ENCODE measurements at regions not wholly inside any gene's neighbourhood (a gene's known extent, or its start where the extent isn't known, plus 50 kb on each side); places are given as distances from the start of the nearest gene placed in this dataset.

GRCh38 chr5:128757196-128757959 lies 207.9 kb upstream of the SLC27A6 start:
- no peak for TF ChIP-seq POLR2A (IDR thresholded peaks at IDR 0.05)
- TF ChIP-seq, protein P1, sequence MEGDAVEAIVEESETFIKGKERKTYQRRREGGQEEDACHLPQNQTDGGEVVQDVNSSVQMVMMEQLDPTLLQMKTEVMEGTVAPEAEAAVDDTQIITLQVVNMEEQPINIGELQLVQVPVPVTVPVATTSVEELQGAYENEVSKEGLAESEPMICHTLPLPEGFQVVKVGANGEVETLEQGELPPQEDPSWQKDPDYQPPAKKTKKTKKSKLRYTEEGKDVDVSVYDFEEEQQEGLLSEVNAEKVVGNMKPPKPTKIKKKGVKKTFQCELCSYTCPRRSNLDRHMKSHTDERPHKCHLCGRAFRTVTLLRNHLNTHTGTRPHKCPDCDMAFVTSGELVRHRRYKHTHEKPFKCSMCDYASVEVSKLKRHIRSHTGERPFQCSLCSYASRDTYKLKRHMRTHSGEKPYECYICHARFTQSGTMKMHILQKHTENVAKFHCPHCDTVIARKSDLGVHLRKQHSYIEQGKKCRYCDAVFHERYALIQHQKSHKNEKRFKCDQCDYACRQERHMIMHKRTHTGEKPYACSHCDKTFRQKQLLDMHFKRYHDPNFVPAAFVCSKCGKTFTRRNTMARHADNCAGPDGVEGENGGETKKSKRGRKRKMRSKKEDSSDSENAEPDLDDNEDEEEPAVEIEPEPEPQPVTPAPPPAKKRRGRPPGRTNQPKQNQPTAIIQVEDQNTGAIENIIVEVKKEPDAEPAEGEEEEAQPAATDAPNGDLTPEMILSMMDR (IDR thresholded peaks at IDR 0.05), result no peak
- WGBS, 2 donors, result 69 to 88% methylated on average over 3 of the region's 3 CpGs
- H3K36me3 ChIP-seq, result no peaks in the 10 kb centered on the region
- no peaks in the 10 kb centered on the region for H3K4me1 ChIP-seq
- no peaks in the 10 kb centered on the region for H3K27me3 ChIP-seq
- H3K4me3 ChIP-seq (replicated peaks in 1 of 3), result no peak overlapping the region
- DNase-seq, result no peak
- no peaks in the 10 kb centered on the region for H3K9me3 ChIP-seq
- intact Hi-C loops (cut with DNase I), result no loop called here
- no peak overlapping the region for H3K27ac ChIP-seq

DNA sequence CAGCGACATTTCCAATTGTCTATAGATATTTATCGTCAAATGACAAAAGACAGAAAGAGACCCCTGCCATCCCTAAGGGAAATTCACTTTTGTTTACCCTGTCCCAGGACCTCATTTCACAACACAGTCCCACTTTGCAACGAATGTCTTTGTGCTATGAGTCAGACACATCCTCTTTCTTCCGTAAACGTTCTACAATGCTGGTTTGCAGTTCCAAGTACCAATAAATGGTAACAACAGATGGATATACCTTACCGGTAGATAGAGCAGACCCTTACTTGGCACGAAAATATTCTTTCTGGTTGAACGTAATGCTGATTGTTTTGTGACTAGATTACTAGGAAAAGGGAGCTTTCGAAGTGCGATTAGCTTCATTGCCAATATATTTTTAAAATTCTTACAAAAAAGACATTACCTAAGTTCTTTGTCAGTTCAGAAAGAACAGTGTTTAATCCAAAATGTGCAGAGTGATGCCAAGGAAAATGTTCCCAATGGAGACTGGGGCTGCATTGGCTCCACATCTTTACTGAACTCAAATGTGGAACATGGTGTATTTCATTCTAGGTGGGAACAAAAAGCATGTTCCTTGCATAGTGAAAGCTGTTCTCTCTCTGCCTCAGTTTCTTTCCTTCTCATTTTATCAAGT lies 202.5 kb upstream of the SLC27A6 start:
- H3K27me3 ChIP-seq, result no peaks in the 10 kb centered on the region
- no peaks in the 10 kb centered on the region for H3K36me3 ChIP-seq
- no peaks in the 10 kb centered on the region for H3K4me1 ChIP-seq
- no peak for TF ChIP-seq POLR2A (IDR thresholded peaks at IDR 0.05)
- TF ChIP-seq, protein P1 (IDR thresholded peaks at IDR 0.05), result no peak
- H3K4me3 ChIP-seq (replicated peaks in 1 of 3), result no peak overlapping the region
- no peak for DNase-seq
- H3K27ac ChIP-seq, result no peak overlapping the region
- 78 to 83% methylated on average over 10 of the region's 10 CpGs for WGBS, 2 donors
- intact Hi-C loops (cut with DNase I), result no loop called here
- H3K9me3 ChIP-seq, result no peaks in the 10 kb centered on the region

DNA sequence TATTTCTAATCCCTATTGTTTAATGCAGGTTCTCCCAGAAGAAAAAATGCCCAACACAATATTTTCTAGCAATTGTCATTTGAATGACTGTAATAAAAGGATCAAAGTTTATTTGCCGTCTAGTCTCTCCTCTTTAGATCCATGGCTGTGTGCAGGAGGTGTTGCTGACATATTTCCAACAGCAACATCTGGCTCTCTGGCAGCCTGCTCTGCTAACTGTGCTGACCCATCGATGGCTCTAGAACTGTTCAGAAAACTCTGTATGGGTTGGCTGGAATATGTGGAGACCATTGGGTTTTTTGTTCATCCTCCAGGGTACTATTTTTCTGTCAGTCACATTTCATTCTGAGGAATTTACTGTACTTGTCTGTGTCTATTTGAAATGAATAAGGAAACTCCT lies 202.0 kb upstream of the SLC27A6 start:
- H3K27me3 ChIP-seq, result no peaks in the 10 kb centered on the region
- no peaks in the 10 kb centered on the region for H3K4me1 ChIP-seq
- no peak overlapping the region for H3K27ac ChIP-seq
- 63 to 75% methylated on average over 2 of the region's 2 CpGs for WGBS, 2 donors
- H3K4me3 ChIP-seq (replicated peaks in 1 of 3), result no peak overlapping the region
- H3K9me3 ChIP-seq, result no peaks in the 10 kb centered on the region
- TF ChIP-seq, protein P1 (IDR thresholded peaks at IDR 0.05), result no peak
- no peak for TF ChIP-seq POLR2A (IDR thresholded peaks at IDR 0.05)
- DNase-seq, result no peak
- intact Hi-C loops (cut with DNase I), result no loop called here
- H3K36me3 ChIP-seq, result no peaks in the 10 kb centered on the region

- WGBS, 2 donors, result 59 to 65% methylated on average over 4 of the region's 4 CpGs
- Histone ChIP-seq H3K27ac (no peak overlapping the region), H3K36me3 (no peaks in the 10 kb centered on the region), H3K4me1 (no peaks in the 10 kb centered on the region), H3K9me3 (no peaks in the 10 kb centered on the region), H3K4me3 (replicated peaks in 1 of 3) (no peak overlapping the region), H3K27me3 (no peaks in the 10 kb centered on the region)
- intact Hi-C loops (cut with DNase I), result no loop called here
- no peak for DNase-seq
- TF ChIP-seq, protein P1 (IDR thresholded peaks at IDR 0.05), result no peak
- TF ChIP-seq POLR2A (IDR thresholded peaks at IDR 0.05), result no peak
Observed at GRCh38 chr5:128764601-128765310, 200.5 kb upstream of the SLC27A6 start.

All from thyroid gland (tissue), 4 donors.